H1 (cell line): ENCODE measurements at regions not wholly inside any gene's neighbourhood (a gene's known extent, or its start where the extent isn't known, plus 50 kb on each side); places are given as distances from the start of the nearest gene placed in this dataset.

ENCODE experiments used
- CTCF ChIP-seq, 3 experiments: IDR thresholded peaks; 1 replicate in 2 of 3; 2 replicates in 1 of 3; pipeline versions ENCODE4 v1.5.1 to v1.6.1; 2011; ENCODE audit warnings: low read length in 3 of 3, mild to moderate bottlenecking in 3 of 3, inconsistent platforms in 2 of 3, low read depth in 1 of 3, moderate library complexity in 1 of 3; ENCODE audit not compliant: insufficient read depth in 1 of 3; ENCODE audit errors: control extremely low read depth in 1 of 3
- EGR1 ChIP-seq: IDR thresholded peaks from 2 replicates; pipeline ENCODE4 v1.6.1; 2011; ENCODE audit warnings: low read depth, low read length, borderline replicate concordance
- EP300 ChIP-seq, 2 experiments: IDR thresholded peaks; 1 replicate in 1 of 2; 2 replicates in 1 of 2; pipeline ENCODE4 v1.6.1; 2011 to 2012; ENCODE audit warnings: low read depth in 2 of 2, low read length in 2 of 2, mild to moderate bottlenecking in 2 of 2, borderline replicate concordance in 1 of 2, inconsistent platforms in 1 of 2, moderate library complexity in 1 of 2
- EZH2 ChIP-seq: fragments of 200-600 bp; sonication (generic); IDR thresholded peaks from 2 replicates; pipeline ENCODE4 v1.7.1; 2012; ENCODE audit warnings: low read depth, mild to moderate bottlenecking, moderate library complexity, low read length, inconsistent platforms; ENCODE audit not compliant: severe bottlenecking
- FOSL1 ChIP-seq: IDR thresholded peaks from 2 replicates; pipeline ENCODE4 v1.6.1; 2011; ENCODE audit warnings: mild to moderate bottlenecking, low read depth, low read length, moderate library complexity; ENCODE audit not compliant: insufficient read depth
- GABPA ChIP-seq: IDR thresholded peaks from 2 replicates; pipeline ENCODE4 v1.6.1; 2011; ENCODE audit warnings: mild to moderate bottlenecking, low read length, moderate library complexity, borderline replicate concordance; ENCODE audit not compliant: insufficient read depth
- POLR2A ChIP-seq, 2 experiments: IDR thresholded peaks; 1 replicate in 1 of 2; 2 replicates in 1 of 2; pipeline ENCODE4 v1.6.1; 2011; ENCODE audit warnings: low read depth in 2 of 2, low read length in 2 of 2, mild to moderate bottlenecking in 2 of 2; ENCODE audit errors: control extremely low read depth in 1 of 2
- RAD21 ChIP-seq, 2 experiments: IDR thresholded peaks in 1 of 2; conservative IDR thresholded peaks in 1 of 2; 2 replicates each; pipeline ENCODE4 v1.6.1; 2011; ENCODE audit warnings: low read depth in 2 of 2, low read length in 2 of 2, improper control_type of control experiment in 1 of 2, inconsistent platforms in 1 of 2, mild to moderate bottlenecking in 1 of 2, moderate library complexity in 1 of 2
- RFX5 ChIP-seq: IDR thresholded peaks from 2 replicates; pipeline ENCODE4 v1.6.1; 2011; ENCODE audit warnings: low read depth, low read length, improper control_type of control experiment, borderline replicate concordance
- RXRA ChIP-seq: IDR thresholded peaks from 2 replicates; pipeline ENCODE4 v1.6.1; 2011; ENCODE audit warnings: low read depth, mild to moderate bottlenecking, low read length, moderate library complexity; ENCODE audit not compliant: insufficient read depth
- SIN3A ChIP-seq, 2 experiments: IDR thresholded peaks in 1 of 2; conservative IDR thresholded peaks in 1 of 2; 2 replicates each; pipeline ENCODE4 v1.6.1; 2011 to 2012; ENCODE audit warnings: low read length in 2 of 2, improper control_type of control experiment in 1 of 2, low read depth in 1 of 2, mild to moderate bottlenecking in 1 of 2
- TBP ChIP-seq: IDR thresholded peaks from 2 replicates; pipeline ENCODE4 v1.6.1; 2011; ENCODE audit warnings: low read depth, low read length, improper control_type of control experiment
- YY1 ChIP-seq: IDR thresholded peaks from 2 replicates; pipeline ENCODE4 v1.6.1; 2011; ENCODE audit warnings: low read depth, mild to moderate bottlenecking, low read length
- ZNF274 ChIP-seq: IDR thresholded peaks from 2 replicates; pipeline ENCODE4 v1.7.0; 2012; ENCODE audit warnings: low read length, borderline replicate concordance; ENCODE audit errors: extremely low read depth

- TF ChIP-seq CTCF (IDR thresholded peaks at IDR 0.05; ENCODE audit: control extremely low read depth in 1 of 3, insufficient read depth in 1 of 3, low read depth in 1 of 3, low read length in 3 of 3), result no peak
- no peak for TF ChIP-seq EZH2
- no peak for TF ChIP-seq EGR1
- no peak for TF ChIP-seq FOSL1
- TF ChIP-seq POLR2A (IDR thresholded peaks at IDR 0.05; ENCODE audit: control extremely low read depth in 1 of 2, low read depth in 2 of 2, low read length in 2 of 2), result no peak
- no peak for TF ChIP-seq ZNF274
- TF ChIP-seq EP300 (IDR thresholded peaks at IDR 0.05; ENCODE audit: borderline replicate concordance in 1 of 2, low read depth in 2 of 2, low read length in 2 of 2), result no peak
- TF ChIP-seq RFX5, result no peak
- no peak for TF ChIP-seq GABPA
- no peak for TF ChIP-seq YY1
- TF ChIP-seq TBP, result no peak
- no peak for TF ChIP-seq SIN3A (conservative IDR thresholded peaks at IDR 0.05 in 1 of 2, IDR thresholded peaks at IDR 0.05 in 1 of 2; ENCODE audit: low read depth in 1 of 2, low read length in 2 of 2)
- no peak for TF ChIP-seq RXRA
- no peak for TF ChIP-seq RAD21 (IDR thresholded peaks at IDR 0.05 in 1 of 2, conservative IDR thresholded peaks at IDR 0.05 in 1 of 2; ENCODE audit: low read depth in 2 of 2, low read length in 2 of 2)
These were observed 121.0 kb upstream of the SPACA1 start for GRCh38 chr6:87926687-87927086.
